ENCODE measurements at regions not wholly inside any gene's neighbourhood (a gene's known extent, or its start where the extent isn't known, plus 50 kb on each side); places are given as distances from the start of the nearest gene placed in this dataset.

DNA sequence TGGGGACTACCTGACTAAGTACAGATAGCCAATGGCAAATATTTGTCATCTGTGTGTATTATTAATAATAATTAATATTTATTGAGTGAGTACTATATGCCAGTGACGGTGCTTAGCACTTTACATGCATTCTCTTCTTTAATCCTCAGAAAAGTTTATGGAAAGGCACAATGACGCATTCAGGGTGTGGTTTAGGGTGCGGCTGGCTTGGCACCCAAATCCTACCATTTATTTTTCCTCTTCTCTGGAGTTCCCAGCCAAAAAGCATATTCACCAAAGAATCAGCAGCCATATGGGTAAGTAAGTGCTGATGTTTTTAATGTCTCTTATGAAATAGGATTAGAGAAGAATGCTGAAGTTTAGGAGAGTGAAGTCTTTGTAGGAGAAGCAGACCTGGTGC, 140.4 kb upstream of the TP63 start:
- ChIA-PET POLR2A (no interaction called here), CTCF (no interaction called here)
- no peak for DNase-seq (ENCODE audit: low spot score)
- Mint-ChIP-seq H3K36me3 (no peaks in the 10 kb centered on the region), H3K4me1 (0 out of 2 replicates have a peak, but pooled peaks cover 3% of the 10 kb centered on the region), H3K27me3 (ENCODE audit: low read depth) (no peaks in the 10 kb centered on the region), H3K4me3 (no peak overlapping the region), H3K27ac (no peak overlapping the region), H3K9me3 (no peaks in the 10 kb centered on the region)
- TF ChIP-seq, protein P1, sequence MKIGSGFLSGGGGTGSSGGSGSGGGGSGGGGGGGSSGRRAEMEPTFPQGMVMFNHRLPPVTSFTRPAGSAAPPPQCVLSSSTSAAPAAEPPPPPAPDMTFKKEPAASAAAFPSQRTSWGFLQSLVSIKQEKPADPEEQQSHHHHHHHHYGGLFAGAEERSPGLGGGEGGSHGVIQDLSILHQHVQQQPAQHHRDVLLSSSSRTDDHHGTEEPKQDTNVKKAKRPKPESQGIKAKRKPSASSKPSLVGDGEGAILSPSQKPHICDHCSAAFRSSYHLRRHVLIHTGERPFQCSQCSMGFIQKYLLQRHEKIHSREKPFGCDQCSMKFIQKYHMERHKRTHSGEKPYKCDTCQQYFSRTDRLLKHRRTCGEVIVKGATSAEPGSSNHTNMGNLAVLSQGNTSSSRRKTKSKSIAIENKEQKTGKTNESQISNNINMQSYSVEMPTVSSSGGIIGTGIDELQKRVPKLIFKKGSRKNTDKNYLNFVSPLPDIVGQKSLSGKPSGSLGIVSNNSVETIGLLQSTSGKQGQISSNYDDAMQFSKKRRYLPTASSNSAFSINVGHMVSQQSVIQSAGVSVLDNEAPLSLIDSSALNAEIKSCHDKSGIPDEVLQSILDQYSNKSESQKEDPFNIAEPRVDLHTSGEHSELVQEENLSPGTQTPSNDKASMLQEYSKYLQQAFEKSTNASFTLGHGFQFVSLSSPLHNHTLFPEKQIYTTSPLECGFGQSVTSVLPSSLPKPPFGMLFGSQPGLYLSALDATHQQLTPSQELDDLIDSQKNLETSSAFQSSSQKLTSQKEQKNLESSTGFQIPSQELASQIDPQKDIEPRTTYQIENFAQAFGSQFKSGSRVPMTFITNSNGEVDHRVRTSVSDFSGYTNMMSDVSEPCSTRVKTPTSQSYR (CRISPR knock-in tag; IDR thresholded peaks at IDR 0.05), result no peak
- TF ChIP-seq NFATC4 (CRISPR knock-in tag; IDR thresholded peaks at IDR 0.05) (no peak), ATF1 (CRISPR knock-in tag; IDR thresholded peaks at IDR 0.05) (no peak), ZNF219 (CRISPR knock-in tag; IDR thresholded peaks at IDR 0.05; ENCODE audit: borderline replicate concordance) (no peak), CREB1 (CRISPR knock-in tag; IDR thresholded peaks at IDR 0.05) (no peak), ZNF416 (CRISPR knock-in tag; IDR thresholded peaks at IDR 0.05) (no peak), ZNF671 (CRISPR knock-in tag; IDR thresholded peaks at IDR 0.05) (no peak), NFE2L1 (CRISPR knock-in tag; IDR thresholded peaks at IDR 0.05) (no peak), RORB (CRISPR knock-in tag; IDR thresholded peaks at IDR 0.05) (no peak), IRF2 (CRISPR knock-in tag; IDR thresholded peaks at IDR 0.05; ENCODE audit: borderline replicate concordance, low read depth) (no peak)
- ATAC-seq, result no peak

DNA sequence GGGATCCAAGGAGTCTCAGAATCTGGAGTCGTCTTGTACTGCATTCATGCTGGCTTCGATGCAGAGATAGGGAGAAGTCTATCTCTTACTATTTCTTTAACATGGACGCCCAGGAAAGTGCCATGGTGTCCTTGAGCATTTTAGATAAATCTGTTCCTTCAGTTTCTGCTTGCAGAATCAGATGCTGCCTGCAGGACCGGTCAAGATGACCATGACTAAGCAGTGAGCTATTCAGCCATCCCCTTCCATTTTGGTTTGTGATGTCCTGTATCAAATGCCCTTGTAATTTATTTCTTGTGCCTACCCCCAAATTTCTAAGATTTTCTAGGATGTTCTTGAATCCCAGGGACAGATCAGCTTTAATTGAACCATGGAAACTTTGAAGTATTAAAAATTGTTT, 139.4 kb upstream of the TP63 start:
- Mint-ChIP-seq H3K9me3 (no peaks in the 10 kb centered on the region), H3K27ac (no peak overlapping the region), H3K36me3 (no peaks in the 10 kb centered on the region), H3K4me3 (no peak overlapping the region), H3K27me3 (ENCODE audit: low read depth) (no peaks in the 10 kb centered on the region), H3K4me1 (0 out of 2 replicates have a peak, but pooled peaks cover 3% of the 10 kb centered on the region)
- TF ChIP-seq FOXP1 (CRISPR knock-in tag; IDR thresholded peaks at IDR 0.05; ENCODE audit: borderline replicate concordance), result no peak
- POLR2A ChIA-PET, result no interaction called here
- DNase-seq (ENCODE audit: low spot score) (no peak), ATAC-seq (no peak)
- CTCF ChIA-PET, result no interaction called here

DNA sequence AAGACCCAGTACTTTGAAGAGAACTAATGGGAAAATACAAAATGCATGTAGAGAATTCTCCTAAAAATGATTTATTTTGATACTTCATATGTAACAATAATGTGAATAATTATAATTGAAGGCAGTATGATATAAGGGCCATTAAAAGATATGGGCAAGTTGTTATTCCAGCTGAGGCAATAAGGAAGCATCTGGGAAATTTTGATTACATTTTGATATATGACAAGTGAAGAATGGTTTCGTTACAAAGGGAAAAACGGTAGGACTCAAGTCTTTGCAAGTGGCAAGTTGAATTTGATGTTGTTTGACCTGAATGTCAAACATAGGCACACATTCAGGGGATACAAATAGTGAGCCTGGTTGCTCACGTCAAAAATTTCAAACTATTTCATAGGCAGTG, 137.9 kb upstream of the TP63 start:
- POLR2A ChIA-PET, result no interaction called here
- TF ChIP-seq, protein P2, sequence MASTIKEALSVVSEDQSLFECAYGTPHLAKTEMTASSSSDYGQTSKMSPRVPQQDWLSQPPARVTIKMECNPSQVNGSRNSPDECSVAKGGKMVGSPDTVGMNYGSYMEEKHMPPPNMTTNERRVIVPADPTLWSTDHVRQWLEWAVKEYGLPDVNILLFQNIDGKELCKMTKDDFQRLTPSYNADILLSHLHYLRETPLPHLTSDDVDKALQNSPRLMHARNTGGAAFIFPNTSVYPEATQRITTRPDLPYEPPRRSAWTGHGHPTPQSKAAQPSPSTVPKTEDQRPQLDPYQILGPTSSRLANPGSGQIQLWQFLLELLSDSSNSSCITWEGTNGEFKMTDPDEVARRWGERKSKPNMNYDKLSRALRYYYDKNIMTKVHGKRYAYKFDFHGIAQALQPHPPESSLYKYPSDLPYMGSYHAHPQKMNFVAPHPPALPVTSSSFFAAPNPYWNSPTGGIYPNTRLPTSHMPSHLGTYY (CRISPR knock-in tag; IDR thresholded peaks at IDR 0.05), result no peak
- no peak for TF ChIP-seq SMAD4 (CRISPR knock-in tag; IDR thresholded peaks at IDR 0.05)
- no peak for TF ChIP-seq ZNF263 (CRISPR knock-in tag; IDR thresholded peaks at IDR 0.05; ENCODE audit: low read depth)
- TF ChIP-seq, protein P3, sequence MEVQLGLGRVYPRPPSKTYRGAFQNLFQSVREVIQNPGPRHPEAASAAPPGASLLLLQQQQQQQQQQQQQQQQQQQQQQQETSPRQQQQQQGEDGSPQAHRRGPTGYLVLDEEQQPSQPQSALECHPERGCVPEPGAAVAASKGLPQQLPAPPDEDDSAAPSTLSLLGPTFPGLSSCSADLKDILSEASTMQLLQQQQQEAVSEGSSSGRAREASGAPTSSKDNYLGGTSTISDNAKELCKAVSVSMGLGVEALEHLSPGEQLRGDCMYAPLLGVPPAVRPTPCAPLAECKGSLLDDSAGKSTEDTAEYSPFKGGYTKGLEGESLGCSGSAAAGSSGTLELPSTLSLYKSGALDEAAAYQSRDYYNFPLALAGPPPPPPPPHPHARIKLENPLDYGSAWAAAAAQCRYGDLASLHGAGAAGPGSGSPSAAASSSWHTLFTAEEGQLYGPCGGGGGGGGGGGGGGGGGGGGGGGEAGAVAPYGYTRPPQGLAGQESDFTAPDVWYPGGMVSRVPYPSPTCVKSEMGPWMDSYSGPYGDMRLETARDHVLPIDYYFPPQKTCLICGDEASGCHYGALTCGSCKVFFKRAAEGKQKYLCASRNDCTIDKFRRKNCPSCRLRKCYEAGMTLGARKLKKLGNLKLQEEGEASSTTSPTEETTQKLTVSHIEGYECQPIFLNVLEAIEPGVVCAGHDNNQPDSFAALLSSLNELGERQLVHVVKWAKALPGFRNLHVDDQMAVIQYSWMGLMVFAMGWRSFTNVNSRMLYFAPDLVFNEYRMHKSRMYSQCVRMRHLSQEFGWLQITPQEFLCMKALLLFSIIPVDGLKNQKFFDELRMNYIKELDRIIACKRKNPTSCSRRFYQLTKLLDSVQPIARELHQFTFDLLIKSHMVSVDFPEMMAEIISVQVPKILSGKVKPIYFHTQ (CRISPR knock-in tag; IDR thresholded peaks at IDR 0.05), result no peak
- TF ChIP-seq, protein P4, sequence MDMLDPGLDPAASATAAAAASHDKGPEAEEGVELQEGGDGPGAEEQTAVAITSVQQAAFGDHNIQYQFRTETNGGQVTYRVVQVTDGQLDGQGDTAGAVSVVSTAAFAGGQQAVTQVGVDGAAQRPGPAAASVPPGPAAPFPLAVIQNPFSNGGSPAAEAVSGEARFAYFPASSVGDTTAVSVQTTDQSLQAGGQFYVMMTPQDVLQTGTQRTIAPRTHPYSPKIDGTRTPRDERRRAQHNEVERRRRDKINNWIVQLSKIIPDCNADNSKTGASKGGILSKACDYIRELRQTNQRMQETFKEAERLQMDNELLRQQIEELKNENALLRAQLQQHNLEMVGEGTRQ (CRISPR knock-in tag; IDR thresholded peaks at IDR 0.05), result no peak
- no peak for TF ChIP-seq JUN (CRISPR knock-in tag; IDR thresholded peaks at IDR 0.05)
- no peak for TF ChIP-seq OVOL2 (CRISPR knock-in tag; IDR thresholded peaks at IDR 0.05; ENCODE audit: borderline replicate concordance)
- TF ChIP-seq, protein P5, sequence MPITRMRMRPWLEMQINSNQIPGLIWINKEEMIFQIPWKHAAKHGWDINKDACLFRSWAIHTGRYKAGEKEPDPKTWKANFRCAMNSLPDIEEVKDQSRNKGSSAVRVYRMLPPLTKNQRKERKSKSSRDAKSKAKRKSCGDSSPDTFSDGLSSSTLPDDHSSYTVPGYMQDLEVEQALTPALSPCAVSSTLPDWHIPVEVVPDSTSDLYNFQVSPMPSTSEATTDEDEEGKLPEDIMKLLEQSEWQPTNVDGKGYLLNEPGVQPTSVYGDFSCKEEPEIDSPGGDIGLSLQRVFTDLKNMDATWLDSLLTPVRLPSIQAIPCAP (CRISPR knock-in tag; IDR thresholded peaks at IDR 0.05), result no peak
- TF ChIP-seq ZNF232 (CRISPR knock-in tag; IDR thresholded peaks at IDR 0.05), result no peak
- ATAC-seq (no peak), DNase-seq (ENCODE audit: low spot score) (no peak)
- no peak overlapping the region for H3K4me3 Mint-ChIP-seq
- H3K27ac Mint-ChIP-seq, result no peak overlapping the region
- H3K27me3 Mint-ChIP-seq (ENCODE audit: low read depth), result no peaks in the 10 kb centered on the region
- no peaks in the 10 kb centered on the region for H3K9me3 Mint-ChIP-seq
- CTCF ChIA-PET, result no interaction called here
- 0 out of 2 replicates have a peak, but pooled peaks cover 3% of the 10 kb centered on the region for H3K4me1 Mint-ChIP-seq
- H3K36me3 Mint-ChIP-seq, result no peaks in the 10 kb centered on the region

All from WTC11 (cell line).